OCI-LY3 (cell line): ENCODE measurements at regions not wholly inside any gene's neighbourhood (a gene's known extent, or its start where the extent isn't known, plus 50 kb on each side); places are given as distances from the start of the nearest gene placed in this dataset.

Source experiments
- H2AFZ ChIP-seq: fragments of 200-600, 300-600 bp; shearing (Covaris generic); 2 replicates; pipeline ENCODE4 v1.6.0; 2014; ENCODE audit warnings: antibody characterized with exemption, low read depth, low read length
- H3K27ac ChIP-seq: fragments of 200-600, 300-600 bp; sonication (generic); 2 replicates; pipeline ENCODE4 v1.5.1; 2014; ENCODE audit warnings: mild to moderate bottlenecking, low read length, moderate library complexity, mixed read lengths
- H3K27me3 ChIP-seq: fragments of 200-600, 300-600 bp; sonication (generic); 2 replicates; pipeline ENCODE4 v1.6.1; 2014; ENCODE audit warnings: low read depth, low read length, mixed read lengths
- H3K36me3 ChIP-seq: fragments of 200-600, 300-600 bp; sonication (generic); replicated peaks from 2 replicates; pipeline ENCODE3; 2014; ENCODE audit warnings: low read depth, low read length, mixed read lengths
- H3K4me1 ChIP-seq: fragments of 300-600, 200-600 bp; sonication (generic); 2 replicates; pipeline ENCODE4 v1.6.1; 2014; ENCODE audit warnings: low read length, mixed read lengths
- H3K4me2 ChIP-seq: fragments of 200-600, 300-600 bp; sonication (generic); 2 replicates; pipeline ENCODE4 v1.6.1; 2014; ENCODE audit warnings: low read length, mixed read lengths
- H3K4me3 ChIP-seq: fragments of 300-600, 200-600 bp; sonication (generic); 2 replicates; pipeline ENCODE4 v1.5.1; 2014; ENCODE audit warnings: antibody characterized with exemption, mild to moderate bottlenecking, low read length, moderate library complexity
- H3K79me2 ChIP-seq: fragments of 300-600, 200-600 bp; shearing (Covaris generic); 2 replicates; pipeline ENCODE4 v1.6.1; 2014; ENCODE audit warnings: mild to moderate bottlenecking, low read length, mixed read lengths
- H3K9ac ChIP-seq: fragments of 300-600, 200-600 bp; shearing (Covaris generic); 2 replicates; pipeline ENCODE4 v1.6.0; 2014; ENCODE audit warnings: mild to moderate bottlenecking, low read length, moderate library complexity
- H3K9me3 ChIP-seq: fragments of 200-600, 300-600 bp; shearing (Covaris generic); 2 replicates; pipeline ENCODE4 v1.6.1; 2014; ENCODE audit warnings: low read length, mixed read lengths; ENCODE audit not compliant: insufficient read depth
- H4K20me1 ChIP-seq: fragments of 200-600, 300-600 bp; sonication (generic); 2 replicates; pipeline ENCODE4 v1.6.1; 2016; ENCODE audit warnings: low read length, mixed read lengths; ENCODE audit not compliant: insufficient read depth
- EZH2phosphoT487 ChIP-seq: fragments of 200-600 bp; shearing (Covaris generic); IDR thresholded peaks from 2 replicates; pipeline ENCODE4 v1.6.1; 2018; ENCODE audit warnings: antibody characterized with exemption, mixed run types, low read depth
- TF ChIP-seq, protein P1 (sequence below): fragments of 200-600, 300-600 bp; sonication (generic); IDR thresholded peaks from 2 replicates; pipeline ENCODE4 v1.5.1; 2014; ENCODE audit warnings: antibody characterized with exemption, low read length, low read depth

DNA sequence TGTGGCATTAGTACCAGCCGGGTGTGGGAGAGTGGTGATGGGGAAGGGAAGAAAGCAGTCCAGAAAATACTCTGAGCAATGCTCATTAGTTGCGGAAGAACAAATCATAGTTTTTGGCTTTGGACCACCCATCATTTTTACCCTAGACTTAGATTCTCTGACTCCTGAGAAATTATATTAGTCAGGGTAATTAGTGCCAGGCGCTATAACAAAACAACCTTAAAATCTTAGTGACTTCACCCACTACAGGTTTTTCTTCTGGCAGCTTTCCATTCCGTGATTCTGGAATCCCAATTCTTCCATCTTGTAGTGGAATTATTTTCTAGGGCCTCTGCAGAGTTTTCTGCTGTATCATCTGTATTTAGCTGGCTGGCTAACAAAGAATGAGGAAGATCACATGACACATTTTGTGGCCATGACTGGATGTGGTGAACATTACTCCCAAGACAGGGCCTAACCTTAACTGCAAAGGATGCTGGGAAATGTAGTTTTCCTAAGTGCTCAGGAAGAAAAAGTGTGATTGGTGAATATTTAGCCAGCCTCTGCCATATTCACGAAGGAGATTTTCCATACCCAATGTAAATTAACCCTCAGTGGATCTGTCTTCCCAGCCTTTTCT, 373.0 kb upstream of the MEF2C start:
- no peaks in the 10 kb centered on the region for H4K20me1 ChIP-seq
- H3K79me2 ChIP-seq = no peaks in the 10 kb centered on the region
- peaks cover 11% of the 10 kb centered on the region for H3K4me1 ChIP-seq
- H2AFZ ChIP-seq = no peak overlapping the region
- H3K9ac ChIP-seq = no peak overlapping the region
- H3K4me2 ChIP-seq = no peak overlapping the region
- H3K36me3 ChIP-seq = no peaks in the 10 kb centered on the region
- H3K9me3 ChIP-seq = no peaks in the 10 kb centered on the region
- H3K4me3 ChIP-seq = no peak overlapping the region
- no peak overlapping the region for H3K27ac ChIP-seq
- TF ChIP-seq EZH2phosphoT487 = no peak
- TF ChIP-seq, protein P1, sequence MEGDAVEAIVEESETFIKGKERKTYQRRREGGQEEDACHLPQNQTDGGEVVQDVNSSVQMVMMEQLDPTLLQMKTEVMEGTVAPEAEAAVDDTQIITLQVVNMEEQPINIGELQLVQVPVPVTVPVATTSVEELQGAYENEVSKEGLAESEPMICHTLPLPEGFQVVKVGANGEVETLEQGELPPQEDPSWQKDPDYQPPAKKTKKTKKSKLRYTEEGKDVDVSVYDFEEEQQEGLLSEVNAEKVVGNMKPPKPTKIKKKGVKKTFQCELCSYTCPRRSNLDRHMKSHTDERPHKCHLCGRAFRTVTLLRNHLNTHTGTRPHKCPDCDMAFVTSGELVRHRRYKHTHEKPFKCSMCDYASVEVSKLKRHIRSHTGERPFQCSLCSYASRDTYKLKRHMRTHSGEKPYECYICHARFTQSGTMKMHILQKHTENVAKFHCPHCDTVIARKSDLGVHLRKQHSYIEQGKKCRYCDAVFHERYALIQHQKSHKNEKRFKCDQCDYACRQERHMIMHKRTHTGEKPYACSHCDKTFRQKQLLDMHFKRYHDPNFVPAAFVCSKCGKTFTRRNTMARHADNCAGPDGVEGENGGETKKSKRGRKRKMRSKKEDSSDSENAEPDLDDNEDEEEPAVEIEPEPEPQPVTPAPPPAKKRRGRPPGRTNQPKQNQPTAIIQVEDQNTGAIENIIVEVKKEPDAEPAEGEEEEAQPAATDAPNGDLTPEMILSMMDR = no peak
- no peaks in the 10 kb centered on the region for H3K27me3 ChIP-seq

DNA sequence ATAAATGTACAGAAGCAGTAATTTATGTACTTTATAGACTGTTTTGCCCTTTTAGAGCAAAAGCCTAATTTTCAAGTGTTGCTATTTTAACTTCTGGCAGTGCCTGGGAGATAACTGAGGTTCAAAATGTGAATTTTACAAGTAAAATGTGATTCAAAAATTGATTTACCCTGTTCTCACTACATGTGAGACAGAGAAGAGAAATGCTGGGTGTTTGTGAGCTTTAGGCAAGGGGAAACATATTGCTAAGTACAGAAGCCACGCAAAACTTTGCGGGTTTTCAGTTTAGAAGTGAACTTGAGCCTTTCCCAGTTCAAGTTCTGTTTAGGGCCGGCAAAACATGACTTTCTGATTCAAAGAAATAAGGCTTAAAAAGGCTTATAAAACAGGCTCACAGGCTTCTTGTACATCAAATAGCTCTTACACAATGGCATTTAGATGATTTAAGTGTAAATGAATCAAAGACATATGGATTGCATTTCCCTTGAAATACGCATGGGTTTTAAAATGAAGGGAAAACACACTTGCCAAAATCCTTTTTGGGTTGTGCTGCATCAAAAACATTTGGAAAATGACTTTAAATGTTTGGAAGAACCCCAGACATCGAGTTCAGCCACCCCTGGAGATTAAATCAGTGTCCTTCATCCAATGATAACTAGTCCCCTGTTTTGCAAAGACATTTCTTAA, 370.8 kb upstream of the MEF2C start:
- no peaks in the 10 kb centered on the region for H3K36me3 ChIP-seq
- no peaks in the 10 kb centered on the region for H4K20me1 ChIP-seq
- H3K27ac ChIP-seq = no peak overlapping the region
- H3K4me2 ChIP-seq = no peak overlapping the region
- H3K4me1 ChIP-seq = peaks cover 11% of the 10 kb centered on the region
- no peaks in the 10 kb centered on the region for H3K79me2 ChIP-seq
- H3K4me3 ChIP-seq = no peak overlapping the region
- H2AFZ ChIP-seq = no peak overlapping the region
- TF ChIP-seq, protein P1 = no peak
- no peak for TF ChIP-seq EZH2phosphoT487
- no peaks in the 10 kb centered on the region for H3K9me3 ChIP-seq
- no peaks in the 10 kb centered on the region for H3K27me3 ChIP-seq
- H3K9ac ChIP-seq = no peak overlapping the region

DNA sequence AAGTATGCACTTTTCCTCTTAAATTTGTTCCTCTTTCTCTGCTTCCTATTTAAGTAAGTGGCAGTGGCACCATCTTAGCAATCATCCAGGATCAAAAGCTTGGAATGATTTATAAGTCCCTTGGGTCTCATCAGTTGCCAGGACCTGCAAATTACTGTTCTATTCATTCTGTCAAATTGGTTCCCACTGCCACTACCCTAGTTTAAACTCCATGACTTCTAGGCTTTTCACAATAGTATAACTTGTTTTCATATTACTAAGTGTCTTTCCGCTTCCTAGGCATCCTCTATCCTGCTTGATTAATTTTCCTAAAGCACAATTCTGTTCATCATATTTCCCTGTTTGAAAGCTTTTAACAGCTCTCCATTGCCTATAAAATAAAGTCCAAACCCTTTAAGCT, 363.9 kb upstream of the MEF2C start:
- H4K20me1 ChIP-seq = no peaks in the 10 kb centered on the region
- H3K79me2 ChIP-seq = no peaks in the 10 kb centered on the region
- H3K9me3 ChIP-seq = no peaks in the 10 kb centered on the region
- H3K27me3 ChIP-seq = no peaks in the 10 kb centered on the region
- H3K4me1 ChIP-seq = no peaks in the 10 kb centered on the region
- H3K36me3 ChIP-seq = no peaks in the 10 kb centered on the region
- H3K9ac ChIP-seq = no peak overlapping the region
- H3K27ac ChIP-seq = no peak overlapping the region
- TF ChIP-seq, protein P1 = no peak
- no peak for TF ChIP-seq EZH2phosphoT487
- H3K4me3 ChIP-seq = no peak overlapping the region
- no peak overlapping the region for H3K4me2 ChIP-seq
- H2AFZ ChIP-seq = no peak overlapping the region

DNA sequence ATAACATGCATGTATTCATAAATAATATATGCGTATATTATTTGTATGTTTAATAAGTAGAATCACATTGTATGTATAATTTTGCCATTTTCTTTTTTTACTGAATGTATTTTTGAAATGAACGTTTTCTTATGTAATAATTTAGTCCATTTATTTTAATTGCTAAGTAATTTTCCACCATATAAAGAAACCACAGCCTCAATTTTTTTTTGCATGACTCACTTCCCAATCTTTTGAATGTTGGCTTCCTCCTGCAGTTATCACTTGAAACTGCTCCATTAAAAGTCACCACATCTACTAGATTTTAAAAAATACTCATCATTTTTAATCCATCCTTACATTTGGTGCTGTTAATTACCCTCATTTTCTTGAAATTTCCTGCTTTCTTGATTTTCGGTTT, 363.3 kb upstream of the MEF2C start:
- H3K4me2 ChIP-seq = no peak overlapping the region
- H2AFZ ChIP-seq = no peak overlapping the region
- TF ChIP-seq, protein P1 = no peak
- no peak for TF ChIP-seq EZH2phosphoT487
- no peak overlapping the region for H3K27ac ChIP-seq
- H3K4me1 ChIP-seq = no peaks in the 10 kb centered on the region
- no peak overlapping the region for H3K9ac ChIP-seq
- H3K27me3 ChIP-seq = no peaks in the 10 kb centered on the region
- no peak overlapping the region for H3K4me3 ChIP-seq
- no peaks in the 10 kb centered on the region for H3K36me3 ChIP-seq
- H3K9me3 ChIP-seq = no peaks in the 10 kb centered on the region
- H3K79me2 ChIP-seq = no peaks in the 10 kb centered on the region
- H4K20me1 ChIP-seq = no peaks in the 10 kb centered on the region
